GM19395 (cell line): ENCODE measurements at regions not wholly inside any gene's neighbourhood (a gene's known extent, or its start where the extent isn't known, plus 50 kb on each side); places are given as distances from the start of the nearest gene placed in this dataset.
A peak's percentile ranks its signal among the peaks of the same experiment; 100 is the strongest.

Source experiments
- ATAC-seq: cut with Tn5 transposase; IDR thresholded peaks from one replicate; pipeline ENCODE4 v1.9.1; 2021; ENCODE audit warnings: mild to moderate bottlenecking, moderate library complexity; ENCODE audit not compliant: unreplicated experiment

DNA sequence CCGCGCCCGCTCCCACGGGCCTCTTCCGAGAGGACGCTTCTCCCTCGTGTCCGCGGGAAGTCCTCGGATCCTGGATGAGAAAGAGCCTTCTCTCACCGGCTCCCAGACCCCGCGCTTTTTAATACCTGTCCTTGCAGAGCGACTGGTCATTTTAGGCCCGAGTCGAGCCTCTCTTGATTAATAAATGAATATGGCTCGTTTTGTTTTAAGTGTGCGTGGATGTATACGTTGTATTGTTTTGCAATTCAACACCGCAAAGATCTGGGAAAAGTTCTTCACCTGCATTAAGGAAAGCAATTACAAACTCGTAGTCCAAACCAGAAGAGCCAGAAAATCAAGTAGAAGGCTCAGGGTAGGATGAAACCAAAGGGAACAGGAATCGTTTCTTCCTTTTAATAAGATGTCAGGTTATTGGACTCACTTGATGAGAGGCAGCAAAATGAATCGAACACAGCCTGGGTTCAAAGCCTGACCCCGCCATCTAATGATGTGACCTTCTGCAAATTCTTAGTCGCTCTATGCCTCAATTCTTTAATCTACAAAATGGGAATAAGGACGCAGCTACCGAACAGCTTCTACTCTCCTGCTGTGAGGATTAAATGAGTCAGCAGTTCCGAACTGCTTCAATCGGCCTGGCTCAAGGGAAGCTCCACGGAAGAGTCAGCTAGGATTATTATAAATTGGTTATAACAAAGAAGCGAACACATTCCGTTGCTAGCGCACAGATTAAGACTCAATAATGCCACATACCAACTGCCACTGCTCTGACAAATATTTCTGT, 277.8 kb upstream of the NEBL start:
- no peak for ATAC-seq

DNA sequence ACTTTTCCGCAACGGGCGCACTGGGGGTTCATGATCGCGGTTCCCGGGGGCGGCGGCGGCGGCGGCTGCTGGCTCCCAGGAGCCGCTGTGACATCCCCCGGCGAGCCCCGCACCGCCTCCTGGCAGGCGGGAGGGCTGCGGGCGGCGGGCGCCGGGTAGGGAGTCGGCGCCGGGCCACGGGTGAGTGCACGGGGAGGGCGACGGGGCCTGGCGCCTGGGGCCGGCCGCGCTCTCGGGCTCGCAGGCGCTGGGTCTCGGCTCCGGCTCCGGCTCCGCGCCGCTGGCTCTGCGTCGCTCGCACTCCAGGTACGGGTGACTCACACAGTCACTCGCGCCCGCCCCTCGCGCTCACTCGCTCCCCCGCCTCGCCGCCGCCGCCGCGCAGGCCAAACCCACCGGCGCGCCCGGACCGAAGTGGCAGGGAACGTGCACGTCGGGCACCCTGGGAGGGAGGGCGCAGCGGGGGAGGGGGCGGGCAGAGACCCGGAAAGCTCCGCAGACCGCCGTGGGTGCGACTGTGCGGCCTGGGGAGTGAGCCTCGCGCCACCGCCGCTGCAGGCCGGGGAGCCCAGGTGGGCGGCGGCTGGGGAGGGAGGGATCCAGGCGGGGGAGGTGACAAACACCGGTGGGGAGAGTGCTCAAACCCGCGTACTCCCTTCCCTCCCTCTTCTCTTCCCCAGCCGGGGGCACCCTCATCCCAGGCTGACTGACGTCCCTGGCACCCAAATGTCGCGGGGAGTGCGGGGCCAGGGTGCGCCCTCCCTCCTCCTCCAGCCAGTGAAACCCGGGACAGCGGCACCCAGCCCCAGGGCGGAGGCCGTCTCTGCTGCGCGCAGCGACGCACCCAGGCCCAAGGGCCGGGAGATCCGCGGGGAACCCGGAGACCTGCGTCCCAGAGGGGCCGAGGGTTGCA, 276.9 kb upstream of the NEBL start:
- peak; percentile 59 for ATAC-seq

- ATAC-seq, result no peak
Observed at GRCh38 chr10:21172930-21173801, 276.1 kb upstream of the NEBL start.

DNA sequence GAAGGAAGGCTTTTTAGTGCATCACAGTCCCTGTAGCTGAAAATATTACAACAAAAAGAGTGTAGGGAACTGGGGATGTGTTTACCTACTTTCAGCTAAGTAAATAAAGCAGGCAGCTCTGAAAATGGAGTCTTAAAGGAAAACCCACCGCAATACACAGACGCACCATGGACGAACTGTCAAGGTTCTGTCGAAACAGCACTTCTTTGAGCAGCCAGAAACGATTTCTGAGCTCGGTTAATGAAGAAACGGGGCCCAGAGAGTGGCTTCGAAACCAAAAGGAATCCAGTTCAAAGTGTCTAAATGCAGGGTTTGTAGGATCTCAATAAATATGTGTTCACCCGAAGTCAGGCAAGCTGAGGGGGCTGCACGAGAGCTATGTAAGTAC, 275.4 kb upstream of the NEBL start:
- ATAC-seq, result no peak

DNA sequence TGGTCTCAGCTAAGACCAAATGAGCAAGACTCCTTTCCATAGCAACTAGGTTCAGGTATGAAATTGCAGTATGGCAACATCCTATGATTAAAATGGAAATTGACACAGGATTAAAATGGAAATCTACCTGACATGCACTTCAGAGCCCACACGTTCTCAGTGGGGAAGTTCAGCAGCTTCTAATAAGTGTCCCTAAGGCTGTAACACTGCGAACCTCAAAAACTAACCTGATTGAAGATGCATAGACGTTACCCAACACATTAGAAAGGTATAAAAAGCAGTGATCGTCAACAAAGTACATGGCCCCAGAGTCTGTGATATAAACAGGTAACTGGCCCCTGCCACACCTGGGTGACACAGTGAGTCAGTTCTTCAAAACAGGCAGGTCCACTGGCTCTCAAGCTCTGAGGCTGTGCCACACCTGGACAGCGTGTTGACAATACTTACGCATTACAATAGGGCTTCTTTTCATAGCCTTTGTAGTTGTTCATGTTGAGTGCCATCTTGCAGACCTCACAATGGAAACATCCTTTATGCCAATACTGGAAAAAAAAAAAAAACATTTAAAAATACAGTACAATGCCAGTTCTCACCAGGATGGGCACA, 274.9 kb upstream of the NEBL start:
- no peak for ATAC-seq

GRCh38 chr10:21171197-21171935, 274.3 kb upstream of the NEBL start:
- no peak for ATAC-seq

GRCh38 chr10:21170216-21170615, 273.1 kb upstream of the NEBL start:
- ATAC-seq, result no peak

DNA sequence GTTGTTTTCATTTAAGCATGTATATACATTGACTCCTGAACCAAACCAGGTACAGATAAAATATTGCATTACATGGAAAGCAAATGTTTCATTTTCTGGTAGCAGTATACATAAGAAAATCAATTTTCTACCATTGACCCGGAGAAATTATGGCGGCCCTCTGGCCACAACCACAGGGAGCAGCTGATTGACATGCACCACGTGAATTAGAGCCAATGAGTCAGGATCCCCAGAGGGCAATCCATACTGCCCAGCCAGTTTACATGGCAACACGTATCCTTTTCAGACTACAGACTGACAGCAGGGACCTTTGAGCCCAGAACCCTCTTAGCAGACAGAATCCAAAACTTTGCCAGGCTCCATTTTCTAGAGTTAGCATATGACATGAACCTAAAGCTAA, 272.2 kb upstream of the NEBL start:
- ATAC-seq, result no peak

GRCh38 chr10:21167288-21168010, 270.3 kb upstream of the NEBL start:
- no peak for ATAC-seq

GRCh38 chr10:21166557-21167287, 269.6 kb upstream of the NEBL start:
- ATAC-seq, result no peak

- ATAC-seq, result no peak
Observed at GRCh38 chr10:21165489-21165888, 268.4 kb upstream of the NEBL start.

GRCh38 chr10:21164687-21165086, 267.6 kb upstream of the NEBL start:
- ATAC-seq, result no peak

- ATAC-seq, result no peak
Observed at GRCh38 chr10:21162948-21163347, 265.8 kb upstream of the NEBL start.

GRCh38 chr10:21161647-21162046, 264.5 kb upstream of the NEBL start:
- no peak for ATAC-seq

GRCh38 chr10:21161090-21161625, 264.0 kb upstream of the NEBL start:
- no peak for ATAC-seq

DNA sequence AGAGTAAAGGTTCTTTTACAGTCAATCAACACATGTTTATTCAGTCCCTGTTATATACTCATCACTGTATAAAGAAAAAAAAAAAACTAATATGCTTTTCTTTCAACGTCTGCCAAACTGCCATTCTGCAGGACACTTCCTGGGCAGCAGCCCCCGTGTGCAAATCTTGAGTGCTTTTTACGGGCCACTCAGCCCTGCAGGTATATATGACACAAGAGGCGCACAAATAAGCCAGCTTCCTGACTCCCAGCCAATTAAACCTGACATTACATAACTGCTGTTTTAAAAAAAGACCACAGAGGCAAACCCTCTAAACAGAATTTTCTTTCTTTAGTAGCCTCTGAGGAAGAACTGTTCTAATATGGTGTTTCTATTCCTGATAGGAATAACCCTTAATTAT, 263.0 kb upstream of the NEBL start:
- ATAC-seq, result no peak

DNA sequence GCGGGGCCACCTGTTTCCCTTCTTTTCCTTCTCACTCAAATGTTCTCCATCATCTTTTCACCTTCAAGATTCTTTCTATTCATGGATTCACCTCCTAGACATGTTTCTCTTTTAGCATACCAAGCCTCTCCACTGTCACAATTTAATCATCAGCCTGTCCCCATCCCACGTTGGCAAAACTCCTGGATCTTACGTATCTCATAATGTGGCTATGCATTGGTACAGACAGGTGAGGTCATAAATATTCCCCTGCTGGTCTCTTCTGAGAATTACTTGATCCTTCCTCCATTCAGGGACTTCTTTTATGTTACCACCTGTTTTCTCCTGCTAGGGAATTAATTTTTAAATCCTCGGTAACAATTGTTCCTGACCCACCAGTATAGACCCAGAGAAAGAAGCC, 262.6 kb upstream of the NEBL start:
- ATAC-seq, result no peak

GRCh38 chr10:21158301-21158700, 261.2 kb upstream of the NEBL start:
- no peak for ATAC-seq
